ENCODE measurements at regions not wholly inside any gene's neighbourhood (a gene's known extent, or its start where the extent isn't known, plus 50 kb on each side); places are given as distances from the start of the nearest gene placed in this dataset.

DNA sequence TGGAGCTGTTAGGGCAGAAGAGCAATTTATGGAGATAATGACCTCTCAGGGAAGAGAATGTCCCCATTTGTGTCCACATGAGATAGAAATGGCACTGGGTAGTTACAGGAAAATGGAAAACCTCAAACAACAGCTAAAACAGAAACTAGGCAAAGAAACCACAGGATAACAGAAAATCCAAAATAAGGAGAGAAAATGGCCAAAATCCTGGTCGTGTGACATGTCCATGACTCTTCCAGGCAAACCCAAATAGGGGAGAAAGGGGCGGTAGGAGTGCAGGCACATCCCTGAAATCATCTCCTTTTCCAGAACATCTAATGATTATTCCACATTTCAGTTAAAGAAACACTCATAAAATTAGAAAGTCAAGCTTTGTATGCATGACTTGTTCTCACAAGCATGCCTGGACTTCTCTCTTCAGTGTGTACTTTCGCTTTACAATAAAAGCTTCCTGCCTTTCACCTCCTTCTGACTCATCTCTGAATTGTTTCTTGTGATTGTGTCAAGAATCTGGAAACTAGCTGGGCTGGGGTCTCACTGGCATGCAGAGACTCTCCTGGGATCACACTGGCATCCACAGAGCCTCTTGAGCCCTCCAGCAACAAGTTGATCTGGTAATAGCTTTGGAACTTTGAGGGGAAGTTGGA, 171.4 kb upstream of the ZP4 start:
- DNase-seq: no peak

- DNase-seq: no peak
Observed at GRCh38 chr1:238060061-238060460, 169.3 kb upstream of the ZP4 start.

DNA sequence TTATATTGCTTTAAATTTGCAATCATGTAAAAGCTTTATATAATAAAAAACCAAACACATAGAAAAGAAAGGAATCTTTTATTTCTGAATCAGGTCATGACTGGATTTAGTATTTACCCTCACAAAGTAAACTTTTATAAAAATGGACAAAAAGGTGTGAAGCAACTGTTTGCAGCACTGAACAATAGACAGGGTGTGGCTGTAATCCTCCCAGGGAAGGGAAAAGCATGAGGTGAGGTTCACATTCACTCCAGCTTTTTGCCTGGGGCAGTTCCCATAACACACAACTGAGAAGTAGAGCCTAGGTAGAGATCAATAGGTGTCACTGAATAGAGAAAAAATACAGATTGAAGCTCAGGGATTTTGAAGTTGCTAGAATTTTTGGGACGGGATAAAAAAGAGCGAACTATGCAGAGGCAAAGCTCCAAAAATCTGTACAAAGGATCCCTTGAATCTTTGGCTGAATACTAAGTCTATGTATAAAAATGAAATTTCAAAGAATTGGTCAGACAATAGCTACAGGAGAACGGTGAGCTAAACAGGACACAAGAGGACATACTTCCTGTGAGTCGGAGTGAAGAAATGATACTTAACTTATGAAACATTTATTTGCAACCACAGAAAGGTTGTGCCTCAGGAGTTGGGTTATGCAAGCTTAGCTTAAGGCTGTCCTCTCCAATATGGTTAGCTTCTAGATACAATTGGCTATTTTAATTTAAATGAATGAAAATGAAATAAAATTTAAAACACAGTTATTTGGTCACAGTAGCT, 162.0 kb upstream of the ZP4 start:
- no peak for DNase-seq

- no peak for DNase-seq
Observed at GRCh38 chr1:238029126-238029525, 138.4 kb upstream of the ZP4 start.

GRCh38 chr1:238027366-238027765, 136.6 kb upstream of the ZP4 start:
- DNase-seq: no peak

GRCh38 chr1:238023137-238023536, 132.4 kb upstream of the ZP4 start:
- DNase-seq: no peak

- no peak for DNase-seq
Observed at GRCh38 chr1:238018214-238018613, 127.5 kb upstream of the ZP4 start.

DNA sequence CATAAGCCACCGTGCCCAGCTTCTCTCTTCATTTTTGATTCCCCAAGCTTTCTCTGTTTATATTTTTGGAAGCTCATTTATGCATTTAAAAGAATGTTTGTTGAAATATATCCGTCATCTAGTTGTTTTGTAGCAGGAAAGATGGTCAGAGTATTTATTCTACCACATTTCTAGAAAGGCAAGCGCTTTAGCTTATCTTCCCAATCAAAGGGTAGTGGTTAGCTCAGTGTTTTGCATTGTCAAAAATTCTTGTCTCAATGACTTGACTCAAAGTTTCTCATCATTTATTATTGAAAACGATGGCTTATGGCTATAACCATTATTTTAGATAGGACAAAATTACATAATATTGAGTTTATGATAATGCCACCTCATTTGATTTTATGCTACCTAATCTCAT, 116.1 kb upstream of the ZP4 start:
- no peak for DNase-seq

- DNase-seq: no peak
Observed at GRCh38 chr1:238005116-238005515, 114.4 kb upstream of the ZP4 start.

DNA sequence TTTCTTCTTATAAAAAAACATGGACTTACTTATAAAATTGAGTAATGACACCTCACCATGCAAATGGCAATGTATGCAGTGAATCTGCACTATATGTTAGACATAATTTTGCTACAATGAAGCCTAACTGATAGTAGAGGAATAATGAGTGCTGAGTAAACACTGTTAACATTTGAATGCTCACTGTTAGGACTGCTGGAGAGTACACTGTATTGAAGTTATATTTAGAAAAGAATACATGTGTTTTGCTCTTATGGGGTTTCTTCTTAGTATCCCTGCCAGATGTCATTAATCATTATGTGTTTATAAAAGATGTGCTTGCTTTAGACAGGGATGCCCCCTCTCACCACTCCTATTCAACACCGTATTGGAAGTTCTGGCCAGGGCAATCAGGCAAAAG, 111.1 kb upstream of the ZP4 start:
- DNase-seq: no peak

GRCh38 chr1:237999426-238000052, 108.8 kb upstream of the ZP4 start:
- DNase-seq: no peak

DNA sequence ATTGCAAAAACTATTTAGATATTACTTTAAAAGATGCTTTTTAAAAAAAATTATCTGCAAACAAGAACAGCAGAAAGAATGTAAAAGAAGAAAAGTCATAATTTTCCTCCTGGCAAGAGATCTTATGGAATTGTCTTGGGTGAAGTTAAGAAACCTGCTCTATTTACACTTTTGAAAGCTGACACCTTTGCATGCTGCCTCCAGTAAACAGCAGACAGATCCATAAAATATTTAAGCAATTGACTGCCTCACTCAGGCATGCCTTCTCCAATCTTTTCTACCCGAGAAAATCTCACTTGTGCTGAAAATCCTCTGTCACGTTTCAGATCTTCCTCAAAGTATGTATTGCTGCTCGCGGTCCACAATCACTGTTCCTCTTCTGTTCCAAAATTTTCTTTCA, 107.9 kb upstream of the ZP4 start:
- no peak for DNase-seq

DNA sequence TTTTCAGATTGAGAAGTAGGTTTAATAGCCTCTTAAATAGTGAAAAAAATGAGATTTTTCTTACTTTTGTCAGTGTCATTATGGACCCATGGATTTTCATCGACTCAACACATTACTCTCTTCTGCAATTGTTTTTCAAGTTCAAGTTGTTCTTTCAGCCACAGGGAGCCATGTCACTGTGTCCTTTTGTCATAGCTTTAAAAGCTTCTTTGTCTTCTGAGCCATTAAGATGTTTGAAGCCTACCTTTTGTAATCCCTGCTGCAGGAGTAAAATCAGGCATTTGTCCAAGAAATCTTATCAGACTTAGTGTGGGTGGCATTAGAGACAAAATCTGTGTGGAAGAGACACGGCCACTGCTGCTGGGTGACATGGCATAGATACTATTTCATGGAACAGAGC, 92.8 kb upstream of the ZP4 start:
- DNase-seq: no peak

- DNase-seq: no peak
Observed at GRCh38 chr1:237981223-237981622, 90.5 kb upstream of the ZP4 start.

DNA sequence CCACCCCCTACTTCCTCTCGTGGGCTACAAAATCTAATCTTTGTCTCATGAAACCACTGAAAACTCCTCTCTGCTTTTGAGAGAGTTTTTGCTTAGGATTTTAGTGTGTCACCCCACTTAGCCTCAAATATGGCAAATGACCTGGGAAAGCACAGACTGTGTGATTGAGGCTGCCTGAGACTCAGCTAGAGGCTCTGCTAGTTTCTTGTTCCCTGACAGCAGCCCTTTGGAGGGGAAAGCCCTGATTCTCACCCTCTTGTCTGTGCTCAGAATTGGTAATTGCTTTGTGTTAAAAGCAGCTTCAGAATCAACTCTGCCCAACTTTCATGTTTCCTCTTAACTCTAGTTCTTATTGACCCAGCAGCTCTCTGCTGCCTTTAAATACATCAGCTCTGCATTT, 85.6 kb upstream of the ZP4 start:
- DNase-seq: no peak

GRCh38 chr1:237975903-237976302, 85.2 kb upstream of the ZP4 start:
- no peak for DNase-seq

DNA sequence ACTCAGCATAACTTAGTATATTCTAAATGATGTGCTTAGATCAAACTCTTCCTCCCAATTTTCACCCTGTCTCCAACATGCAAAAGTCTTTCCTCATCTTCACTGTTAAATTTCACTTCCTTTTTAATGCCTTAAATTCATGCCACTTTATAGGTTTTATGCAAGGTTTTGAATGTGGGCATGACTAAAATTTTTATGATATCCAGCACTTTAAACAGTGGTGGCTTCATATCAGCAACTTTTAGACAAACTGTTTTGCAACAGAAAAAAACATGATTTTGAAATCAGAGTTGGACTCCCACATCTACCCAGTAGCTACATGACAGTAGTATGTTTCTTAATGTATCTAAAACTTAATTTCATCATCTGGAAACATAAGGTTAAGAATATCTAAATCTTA, 84.7 kb upstream of the ZP4 start:
- DNase-seq: no peak

- no peak for DNase-seq
Observed at GRCh38 chr1:237972186-237972585, 81.5 kb upstream of the ZP4 start.

GRCh38 chr1:237962985-237963384, 72.3 kb upstream of the ZP4 start:
- no peak for DNase-seq

GRCh38 chr1:237961754-237962153, 71.0 kb upstream of the ZP4 start:
- DNase-seq: no peak

- DNase-seq: no peak
Observed at GRCh38 chr1:237959838-237960237, 69.1 kb upstream of the ZP4 start.

- DNase-seq: no peak
Observed at GRCh38 chr1:237953238-237953637, 62.5 kb upstream of the ZP4 start.
